BLaER1 (cell line): ENCODE measurements at regions not wholly inside any gene's neighbourhood (a gene's known extent, or its start where the extent isn't known, plus 50 kb on each side); places are given as distances from the start of the nearest gene placed in this dataset.
"Not testable (repeated sequence)": the region's sequence is repeated elsewhere in the genome, so short reads cannot be mapped to it uniquely, and the experiment has no call there.

Experiments
- H3K27ac ChIP-seq: shearing (Covaris generic); formaldehyde crosslinking; 2 replicates; pipeline ENCODE4 v1.8.1; 2022
- H3K27me3 ChIP-seq: shearing (Covaris generic); formaldehyde crosslinking; 2 replicates; pipeline ENCODE4 v1.8.1; 2022
- H3K36me3 ChIP-seq: shearing (Covaris generic); formaldehyde crosslinking; 2 replicates; pipeline ENCODE4 v1.8.1; 2022
- H3K4me1 ChIP-seq: shearing (Covaris generic); formaldehyde crosslinking; 2 replicates; pipeline ENCODE4 v1.8.1; 2022
- H3K4me2 ChIP-seq: shearing (Covaris generic); formaldehyde crosslinking; 2 replicates; pipeline ENCODE4 v1.8.1; 2022
- H3K4me3 ChIP-seq: shearing (Covaris generic); formaldehyde crosslinking; 2 replicates; pipeline ENCODE4 v1.8.1; 2022
- H3K9ac ChIP-seq: shearing (Covaris generic); formaldehyde crosslinking; 2 replicates; pipeline ENCODE4 v1.8.1; 2022
- H3K9me3 ChIP-seq: shearing (Covaris generic); formaldehyde crosslinking; 2 replicates; pipeline ENCODE4 v1.8.1; 2022
- H4K20me1 ChIP-seq: shearing (Covaris generic); formaldehyde crosslinking; 2 replicates; pipeline ENCODE4 v1.8.1; 2022
- Cebpa-rat ChIP-seq: shearing (Covaris generic); IDR thresholded peaks from 2 replicates; pipeline ENCODE4 v1.8.1; 2022

GRCh38 chr5:82728926-82729702 lies 348.1 kb downstream of the TMEM167A start:
- Histone ChIP-seq H3K36me3 (no peaks in the 10 kb centered on the region), H3K9me3 (no peaks in the 10 kb centered on the region), H3K4me2 (no peak overlapping the region), H4K20me1 (no peaks in the 10 kb centered on the region), H3K27me3 (no peaks in the 10 kb centered on the region), H3K4me1 (no peaks in the 10 kb centered on the region), H3K27ac (no peak overlapping the region), H3K4me3 (no peak overlapping the region), H3K9ac (no peak overlapping the region)
- no peak for TF ChIP-seq Cebpa-rat

GRCh38 chr5:82723168-82723567 lies 354.0 kb downstream of the TMEM167A start:
- Histone ChIP-seq H3K4me3 (no peak overlapping the region), H3K27me3 (no peaks in the 10 kb centered on the region), H3K4me2 (no peak overlapping the region), H3K9ac (no peak overlapping the region), H3K27ac (no peak overlapping the region), H3K4me1 (no peaks in the 10 kb centered on the region), H4K20me1 (no peaks in the 10 kb centered on the region), H3K36me3 (no peaks in the 10 kb centered on the region), H3K9me3 (no peaks in the 10 kb centered on the region)
- no peak for TF ChIP-seq Cebpa-rat

- no peak overlapping the region for H3K4me2 ChIP-seq
- H3K4me1 ChIP-seq, result no peaks in the 10 kb centered on the region
- no peak overlapping the region for H3K27ac ChIP-seq
- no peaks in the 10 kb centered on the region for H3K9me3 ChIP-seq
- no peak for TF ChIP-seq Cebpa-rat
- H3K4me3 ChIP-seq, result no peak overlapping the region
- H3K36me3 ChIP-seq, result no peaks in the 10 kb centered on the region
- H3K9ac ChIP-seq, result no peak overlapping the region
- H3K27me3 ChIP-seq, result no peaks in the 10 kb centered on the region
- no peaks in the 10 kb centered on the region for H4K20me1 ChIP-seq
Observed at GRCh38 chr5:82721087-82721410, 356.1 kb downstream of the TMEM167A start.

GRCh38 chr5:82720213-82721086 lies 356.7 kb downstream of the TMEM167A start:
- Histone ChIP-seq H3K4me3 (no peak overlapping the region), H3K9me3 (no peaks in the 10 kb centered on the region), H3K36me3 (no peaks in the 10 kb centered on the region), H4K20me1 (no peaks in the 10 kb centered on the region), H3K4me2 (no peak overlapping the region), H3K9ac (no peak overlapping the region), H3K27me3 (no peaks in the 10 kb centered on the region), H3K27ac (no peak overlapping the region), H3K4me1 (no peaks in the 10 kb centered on the region)
- TF ChIP-seq Cebpa-rat, result no peak

- H3K9me3 ChIP-seq, result peaks cover 5% of the 10 kb centered on the region
- H3K27me3 ChIP-seq, result no peaks in the 10 kb centered on the region
- no peak overlapping the region for H3K4me2 ChIP-seq
- no peak for TF ChIP-seq Cebpa-rat
- no peak overlapping the region for H3K9ac ChIP-seq
- H3K36me3 ChIP-seq, result no peaks in the 10 kb centered on the region
- no peak overlapping the region for H3K4me3 ChIP-seq
- H3K4me1 ChIP-seq, result no peaks in the 10 kb centered on the region
- no peaks in the 10 kb centered on the region for H4K20me1 ChIP-seq
- no peak overlapping the region for H3K27ac ChIP-seq
Observed at GRCh38 chr5:82719368-82719767, 357.8 kb downstream of the TMEM167A start.

GRCh38 chr5:82717738-82718137 lies 359.5 kb downstream of the TMEM167A start:
- Histone ChIP-seq H3K4me3 (no peak overlapping the region), H3K9ac (no peak overlapping the region), H3K4me1 (no peaks in the 10 kb centered on the region), H3K9me3 (peaks cover 14% of the 10 kb centered on the region), H3K4me2 (no peak overlapping the region), H3K27me3 (no peaks in the 10 kb centered on the region), H3K27ac (no peak overlapping the region), H4K20me1 (no peaks in the 10 kb centered on the region), H3K36me3 (no peaks in the 10 kb centered on the region)
- no peak for TF ChIP-seq Cebpa-rat

GRCh38 chr5:82714732-82715131 lies 362.5 kb downstream of the TMEM167A start:
- not testable (repeated sequence) for H3K4me2 ChIP-seq, H3K27me3 ChIP-seq, H4K20me1 ChIP-seq, H3K9ac ChIP-seq, H3K27ac ChIP-seq, H3K36me3 ChIP-seq, H3K4me1 ChIP-seq, H3K4me3 ChIP-seq
- H3K9me3 ChIP-seq, result peaks cover 14% of the 10 kb centered on the region

GRCh38 chr5:82713811-82714210 lies 363.4 kb downstream of the TMEM167A start:
- no peak overlapping the region for H3K4me2 ChIP-seq
- no peak for TF ChIP-seq Cebpa-rat
- H3K36me3 ChIP-seq, result no peaks in the 10 kb centered on the region
- H3K4me3 ChIP-seq, result no peak overlapping the region
- H3K9ac ChIP-seq, result no peak overlapping the region
- no peak overlapping the region for H3K27ac ChIP-seq
- no peaks in the 10 kb centered on the region for H3K27me3 ChIP-seq
- no peaks in the 10 kb centered on the region for H4K20me1 ChIP-seq
- no peaks in the 10 kb centered on the region for H3K4me1 ChIP-seq
- H3K9me3 ChIP-seq, result peaks cover 14% of the 10 kb centered on the region

- no peak overlapping the region for H3K27ac ChIP-seq
- no peak overlapping the region for H3K4me2 ChIP-seq
- no peak for TF ChIP-seq Cebpa-rat
- H3K4me1 ChIP-seq, result no peaks in the 10 kb centered on the region
- no peaks in the 10 kb centered on the region for H3K27me3 ChIP-seq
- H3K4me3 ChIP-seq, result no peak overlapping the region
- H3K9ac ChIP-seq, result no peak overlapping the region
- H4K20me1 ChIP-seq, result no peaks in the 10 kb centered on the region
- no peaks in the 10 kb centered on the region for H3K9me3 ChIP-seq
- H3K36me3 ChIP-seq, result no peaks in the 10 kb centered on the region
Observed at GRCh38 chr5:82707741-82708140, 369.5 kb downstream of the TMEM167A start.

GRCh38 chr5:82704381-82704780 lies 372.8 kb downstream of the TMEM167A start:
- no peak for TF ChIP-seq Cebpa-rat
- Histone ChIP-seq H3K36me3 (no peaks in the 10 kb centered on the region), H3K4me3 (no peak overlapping the region), H3K9ac (no peak overlapping the region), H4K20me1 (no peaks in the 10 kb centered on the region), H3K9me3 (no peaks in the 10 kb centered on the region), H3K4me1 (no peaks in the 10 kb centered on the region), H3K27ac (no peak overlapping the region), H3K27me3 (no peaks in the 10 kb centered on the region), H3K4me2 (no peak overlapping the region)
